SK-N-SH treated with all-trans-retinoic acid at 6 μM for 48 hours (cell line): ENCODE measurements at regions not wholly inside any gene's neighbourhood (a gene's known extent, or its start where the extent isn't known, plus 50 kb on each side); places are given as distances from the start of the nearest gene placed in this dataset.

Experiments used
- ATAC-seq: fragments of 200-7000 bp; cut with Tn5 transposase; 3 replicates; pipeline ENCODE4 v1.9.1; 2020; ENCODE audit warnings: mild to moderate bottlenecking, moderate library complexity
- ARNTL ChIP-seq: fragments of 450-650 bp; formaldehyde crosslinking; IDR thresholded peaks from 2 replicates; pipeline ENCODE4 v1.5.0; 2020; ENCODE audit warnings: low read depth, mild to moderate bottlenecking, moderate library complexity, borderline replicate concordance
- BACH2 ChIP-seq: fragments of 250-450 bp; sonication (Bioruptor Pico); IDR thresholded peaks from 2 replicates; pipeline ENCODE4 v1.9.0; 2021; ENCODE audit warnings: mild to moderate bottlenecking, borderline replicate concordance
- CREB5 ChIP-seq: fragments of 250-450 bp; sonication (Bioruptor Pico); IDR thresholded peaks from 2 replicates; pipeline ENCODE4 v1.5.1; 2020; ENCODE audit warnings: low read depth, mild to moderate bottlenecking, moderate library complexity
- CSDC2 ChIP-seq: fragments of 250-450 bp; sonication (Bioruptor Pico); IDR thresholded peaks from 2 replicates; pipeline ENCODE4 v1.5.0; 2020; ENCODE audit warnings: mild to moderate bottlenecking, moderate library complexity
- ESRRG ChIP-seq: fragments of 250-450 bp; sonication (Bioruptor Pico); IDR thresholded peaks from 2 replicates; pipeline ENCODE4 v1.6.1; 2021; ENCODE audit warnings: mild to moderate bottlenecking
- GLIS3 ChIP-seq: fragments of 250-450 bp; sonication (Bioruptor Pico); IDR thresholded peaks from 2 replicates; pipeline ENCODE4 v1.5.0; 2020; ENCODE audit warnings: mild to moderate bottlenecking, moderate library complexity
- ISL1 ChIP-seq: fragments of 250-450 bp; sonication (Bioruptor Pico); IDR thresholded peaks from 2 replicates; pipeline ENCODE4 v2.1.2; 2022; ENCODE audit warnings: mild to moderate bottlenecking, moderate library complexity
- OSR1 ChIP-seq: fragments of 250-450 bp; sonication (Bioruptor Pico); IDR thresholded peaks from 2 replicates; pipeline ENCODE4 v1.8.0; 2022; ENCODE audit warnings: moderate library complexity, mild to moderate bottlenecking, inconsistent platforms
- PPARA ChIP-seq: fragments of 250-450 bp; sonication (Bioruptor Pico); IDR thresholded peaks from 2 replicates; pipeline ENCODE4 v1.5.0; 2020; ENCODE audit warnings: mild to moderate bottlenecking, borderline replicate concordance
- SNAI2 ChIP-seq: fragments of 250-450 bp; sonication (Bioruptor Pico); IDR thresholded peaks from 2 replicates; pipeline ENCODE4 v1.5.0; 2020; ENCODE audit warnings: mild to moderate bottlenecking, moderate library complexity
- TCF4 ChIP-seq: fragments of 250-450 bp; sonication (Bioruptor Pico); IDR thresholded peaks from 2 replicates; pipeline ENCODE4 v1.8.0; 2021; ENCODE audit warnings: mild to moderate bottlenecking, moderate library complexity, borderline replicate concordance
- TOX ChIP-seq: fragments of 250-450 bp; sonication (Bioruptor Pico); IDR thresholded peaks from 2 replicates; pipeline ENCODE4 v1.8.0; 2021; ENCODE audit warnings: mild to moderate bottlenecking, moderate library complexity, borderline replicate concordance
- TSHZ2 ChIP-seq: fragments of 250-450 bp; sonication (Bioruptor Pico); IDR thresholded peaks from 2 replicates; pipeline ENCODE4 v1.5.0; 2020; ENCODE audit warnings: mild to moderate bottlenecking, moderate library complexity
- ZC3H10 ChIP-seq: fragments of 250-450 bp; sonication (Bioruptor Pico); IDR thresholded peaks from 2 replicates; pipeline ENCODE4 v1.5.1; 2021; ENCODE audit warnings: mild to moderate bottlenecking, moderate library complexity
- ZFP3 ChIP-seq: fragments of 250-450 bp; sonication (Bioruptor Pico); IDR thresholded peaks from 2 replicates; pipeline ENCODE4 v1.5.0; 2020; ENCODE audit warnings: mild to moderate bottlenecking, moderate library complexity
- ZFP30 ChIP-seq: fragments of 450-650 bp; formaldehyde crosslinking; IDR thresholded peaks from 2 replicates; pipeline ENCODE4 v1.5.0; 2022; ENCODE audit warnings: mild to moderate bottlenecking, moderate library complexity
- ZNF70 ChIP-seq: fragments of 450-650 bp; formaldehyde crosslinking; IDR thresholded peaks from 2 replicates; pipeline ENCODE4 v1.5.0; 2020; ENCODE audit warnings: mild to moderate bottlenecking, moderate library complexity
- ZNF8 ChIP-seq: fragments of 450-650 bp; formaldehyde crosslinking; IDR thresholded peaks from 2 replicates; pipeline ENCODE4 v1.5.0; 2020; ENCODE audit warnings: mild to moderate bottlenecking, moderate library complexity
- TF ChIP-seq, protein P1 (sequence below): fragments of 250-450 bp; sonication (Bioruptor Pico); IDR thresholded peaks from 2 replicates; pipeline ENCODE4 v1.8.0; 2020; ENCODE audit warnings: mild to moderate bottlenecking, moderate library complexity, borderline replicate concordance
- TF ChIP-seq, protein P2 (sequence below): fragments of 250-450 bp; sonication (Bioruptor Pico); IDR thresholded peaks from 2 replicates; pipeline ENCODE4 v1.8.0; 2021; ENCODE audit warnings: low read depth, mild to moderate bottlenecking, moderate library complexity, borderline replicate concordance

DNA sequence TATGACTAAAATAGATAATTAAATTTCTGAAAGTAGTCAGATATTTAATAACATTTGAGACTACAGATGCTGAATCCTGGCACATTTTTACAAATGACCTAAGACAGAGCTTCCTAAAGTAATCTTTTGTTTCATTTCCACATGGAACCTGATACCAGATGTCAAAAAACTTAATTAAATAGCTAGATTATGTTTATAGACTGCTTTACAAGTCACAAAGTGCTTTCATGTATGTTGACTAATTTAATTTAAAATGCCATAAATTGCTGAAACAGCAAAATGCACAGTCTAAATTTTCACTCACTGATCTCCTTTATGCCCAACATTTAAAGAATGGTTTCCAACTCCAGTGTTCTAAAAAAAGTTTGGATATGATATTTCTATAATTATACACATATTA lies 299.1 kb upstream of the TBX22 start:
- ATAC-seq: no peak
- TF ChIP-seq CREB5: peak; percentile 70
- TF ChIP-seq GLIS3 (CRISPR knock-in tag): peak; percentile 48; the same call in 1 of the 2 replicates
- no peak for TF ChIP-seq ZNF70 (CRISPR knock-in tag)
- TF ChIP-seq SNAI2: 0 out of 2 replicates have a peak, but pooled peaks have one; percentile 34
- no peak for TF ChIP-seq ZFP3 (CRISPR knock-in tag)
- peak; percentile 95 for TF ChIP-seq ISL1 (CRISPR knock-in tag)
- TF ChIP-seq TCF4 (CRISPR knock-in tag): peak; percentile 94
- TF ChIP-seq, protein P1, sequence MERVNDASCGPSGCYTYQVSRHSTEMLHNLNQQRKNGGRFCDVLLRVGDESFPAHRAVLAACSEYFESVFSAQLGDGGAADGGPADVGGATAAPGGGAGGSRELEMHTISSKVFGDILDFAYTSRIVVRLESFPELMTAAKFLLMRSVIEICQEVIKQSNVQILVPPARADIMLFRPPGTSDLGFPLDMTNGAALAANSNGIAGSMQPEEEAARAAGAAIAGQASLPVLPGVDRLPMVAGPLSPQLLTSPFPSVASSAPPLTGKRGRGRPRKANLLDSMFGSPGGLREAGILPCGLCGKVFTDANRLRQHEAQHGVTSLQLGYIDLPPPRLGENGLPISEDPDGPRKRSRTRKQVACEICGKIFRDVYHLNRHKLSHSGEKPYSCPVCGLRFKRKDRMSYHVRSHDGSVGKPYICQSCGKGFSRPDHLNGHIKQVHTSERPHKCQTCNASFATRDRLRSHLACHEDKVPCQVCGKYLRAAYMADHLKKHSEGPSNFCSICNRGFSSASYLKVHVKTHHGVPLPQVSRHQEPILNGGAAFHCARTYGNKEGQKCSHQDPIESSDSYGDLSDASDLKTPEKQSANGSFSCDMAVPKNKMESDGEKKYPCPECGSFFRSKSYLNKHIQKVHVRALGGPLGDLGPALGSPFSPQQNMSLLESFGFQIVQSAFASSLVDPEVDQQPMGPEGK (CRISPR knock-in tag): no peak
- TF ChIP-seq TSHZ2 (CRISPR knock-in tag): peak; percentile 56; the same call in 1 of the 2 replicates
- no peak; the same call in 1 of the 2 replicates for TF ChIP-seq ZNF8 (CRISPR knock-in tag)

DNA sequence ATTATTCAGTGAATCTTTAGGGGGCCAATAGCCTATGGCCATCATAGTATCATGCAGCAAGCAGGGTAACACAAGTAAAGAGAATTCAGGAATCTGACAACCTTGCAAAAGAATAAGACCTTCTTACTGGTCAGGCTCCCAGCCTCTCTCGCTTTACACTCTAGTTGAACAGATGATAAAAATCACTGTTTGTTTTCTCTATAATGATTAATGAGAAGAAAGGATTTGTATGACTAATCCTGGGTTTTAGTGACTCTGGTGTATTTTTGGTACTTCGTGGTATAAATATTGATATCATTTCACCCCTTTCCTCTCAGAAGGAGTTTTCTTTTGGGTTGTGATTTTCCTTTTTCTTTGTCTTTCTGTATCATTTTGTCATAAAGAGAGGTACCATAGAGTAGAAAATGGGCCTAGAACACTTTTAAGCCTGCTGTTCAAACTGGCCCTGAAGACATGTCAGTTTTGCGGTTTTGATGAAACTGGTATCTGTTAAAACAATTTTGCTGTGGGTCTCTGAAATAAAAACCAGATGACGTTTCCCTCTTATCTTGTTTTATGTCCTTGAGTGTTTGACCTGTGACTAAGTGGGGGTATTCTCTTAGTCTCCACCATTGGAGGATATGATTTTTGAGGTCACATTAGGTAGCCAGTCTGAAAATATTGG lies 294.9 kb upstream of the TBX22 start:
- ATAC-seq: no peak
- TF ChIP-seq ISL1 (CRISPR knock-in tag) (peak; percentile 39; the same call in 1 of the 2 replicates), BACH2 (CRISPR knock-in tag) (no peak)

GRCh38 chrX:79721234-79721633 lies 293.3 kb upstream of the TBX22 start:
- no peak for ATAC-seq
- no peak for TF ChIP-seq ZNF8 (CRISPR knock-in tag)
- TF ChIP-seq TSHZ2 (CRISPR knock-in tag): no peak
- TF ChIP-seq, protein P2, sequence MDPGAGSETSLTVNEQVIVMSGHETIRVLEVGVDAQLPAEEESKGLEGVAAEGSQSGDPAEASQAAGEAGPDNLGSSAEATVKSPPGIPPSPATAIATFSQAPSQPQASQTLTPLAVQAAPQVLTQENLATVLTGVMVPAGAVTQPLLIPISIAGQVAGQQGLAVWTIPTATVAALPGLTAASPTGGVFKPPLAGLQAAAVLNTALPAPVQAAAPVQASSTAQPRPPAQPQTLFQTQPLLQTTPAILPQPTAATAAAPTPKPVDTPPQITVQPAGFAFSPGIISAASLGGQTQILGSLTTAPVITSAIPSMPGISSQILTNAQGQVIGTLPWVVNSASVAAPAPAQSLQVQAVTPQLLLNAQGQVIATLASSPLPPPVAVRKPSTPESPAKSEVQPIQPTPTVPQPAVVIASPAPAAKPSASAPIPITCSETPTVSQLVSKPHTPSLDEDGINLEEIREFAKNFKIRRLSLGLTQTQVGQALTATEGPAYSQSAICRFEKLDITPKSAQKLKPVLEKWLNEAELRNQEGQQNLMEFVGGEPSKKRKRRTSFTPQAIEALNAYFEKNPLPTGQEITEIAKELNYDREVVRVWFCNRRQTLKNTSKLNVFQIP (CRISPR knock-in tag): no peak
- no peak for TF ChIP-seq BACH2 (CRISPR knock-in tag)
- TF ChIP-seq GLIS3 (CRISPR knock-in tag): no peak
- TF ChIP-seq ZC3H10: no peak
- no peak for TF ChIP-seq ARNTL (CRISPR knock-in tag)
- TF ChIP-seq TOX: no peak

DNA sequence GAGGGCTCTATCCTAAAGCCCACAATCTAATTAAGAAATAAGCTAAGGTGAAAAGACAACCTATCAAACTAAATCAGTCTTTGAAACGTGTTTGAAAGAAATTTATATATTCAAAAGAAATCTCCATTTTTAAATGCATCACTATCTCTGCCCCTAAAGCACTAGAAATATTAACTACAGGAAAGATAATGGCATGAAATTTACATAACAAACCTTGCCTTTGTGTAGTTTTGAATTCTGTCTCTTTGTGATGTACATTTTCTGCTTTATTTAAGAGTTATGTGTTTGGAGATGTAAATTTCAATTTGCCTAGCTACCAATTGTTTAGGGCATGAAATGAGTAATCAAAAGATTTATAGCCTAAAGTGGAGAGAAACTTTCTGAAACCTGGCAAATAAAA lies 286.1 kb upstream of the TBX22 start:
- no peak for ATAC-seq
- TF ChIP-seq ZFP30 (CRISPR knock-in tag): no peak
- no peak for TF ChIP-seq ZC3H10
- no peak for TF ChIP-seq ESRRG (CRISPR knock-in tag)
- TF ChIP-seq, protein P1 (CRISPR knock-in tag): no peak
- TF ChIP-seq PPARA: no peak
- TF ChIP-seq CSDC2 (CRISPR knock-in tag): no peak
- no peak for TF ChIP-seq SNAI2
- TF ChIP-seq TOX: no peak
- TF ChIP-seq OSR1 (CRISPR knock-in tag): no peak
- no peak for TF ChIP-seq ZNF70 (CRISPR knock-in tag)
- no peak for TF ChIP-seq ARNTL (CRISPR knock-in tag)
